ENCODE measurements at regions not wholly inside any gene's neighbourhood (a gene's known extent, or its start where the extent isn't known, plus 50 kb on each side); places are given as distances from the start of the nearest gene placed in this dataset.
"Not testable (repeated sequence)": the region's sequence is repeated elsewhere in the genome, so short reads cannot be mapped to it uniquely, and the experiment has no call there.

GRCh38 chr2:190005513-190005912 lies 57.0 kb downstream of the MSTN start:
- no peak for DNase-seq

- no peak for DNase-seq
These were observed 62.9 kb downstream of the MSTN start for GRCh38 chr2:189999661-190000060.

DNA sequence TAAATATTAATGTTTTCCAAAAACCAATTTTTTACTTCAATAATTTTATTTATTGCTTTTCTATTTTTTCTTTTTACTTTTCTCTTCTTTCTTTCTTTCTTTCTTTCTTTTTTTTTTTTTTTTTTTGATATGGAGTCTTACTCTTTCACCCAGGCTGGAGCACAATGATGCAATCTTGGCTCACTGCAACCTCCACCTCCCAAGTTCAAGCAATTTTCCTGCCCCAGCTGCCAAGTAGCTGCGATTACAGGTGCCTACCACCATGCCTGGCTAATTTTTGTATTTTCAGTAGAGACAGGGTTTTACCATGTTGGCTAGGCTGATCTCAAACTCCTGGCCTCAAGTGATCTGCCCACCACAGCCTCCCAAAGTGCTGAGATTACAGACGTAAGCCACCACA lies 63.9 kb downstream of the MSTN start:
- not testable (repeated sequence) for DNase-seq

- DNase-seq = no peak
These were observed 65.5 kb downstream of the MSTN start for GRCh38 chr2:189997016-189997415.

- DNase-seq = no peak
These were observed 66.8 kb downstream of the MSTN start for GRCh38 chr2:189995679-189996078.

DNA sequence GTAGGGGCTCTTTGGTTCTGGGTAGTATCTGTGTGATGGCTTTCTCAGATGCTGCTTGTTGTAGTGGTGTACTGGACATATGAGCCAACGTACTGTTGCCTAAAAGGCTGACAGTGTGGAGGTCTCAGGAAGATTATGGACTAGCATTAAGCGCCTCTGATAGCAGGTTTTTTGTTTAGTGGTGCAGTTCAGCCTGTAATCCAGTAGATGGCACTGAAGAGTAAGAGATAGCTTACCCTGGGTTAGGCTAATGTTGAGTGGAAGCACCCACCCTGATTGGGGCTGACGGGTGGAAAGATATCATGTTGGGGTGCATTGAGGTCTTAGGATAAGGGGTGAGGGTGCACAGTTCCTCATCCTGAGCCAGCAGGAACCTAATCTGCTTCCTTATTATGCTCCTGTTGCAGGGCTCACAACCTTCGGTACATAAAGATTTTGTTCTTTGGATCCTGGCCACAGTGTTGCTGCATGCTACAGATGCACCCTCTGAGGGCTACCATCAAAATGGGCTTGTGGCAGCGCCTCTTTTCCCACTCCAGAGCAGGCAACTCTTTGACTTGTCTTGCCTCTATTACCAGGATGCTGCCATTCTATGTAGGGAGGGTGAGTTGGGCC lies 79.6 kb downstream of the MSTN start:
- peak; percentile 1 to 18 for DNase-seq

DNA sequence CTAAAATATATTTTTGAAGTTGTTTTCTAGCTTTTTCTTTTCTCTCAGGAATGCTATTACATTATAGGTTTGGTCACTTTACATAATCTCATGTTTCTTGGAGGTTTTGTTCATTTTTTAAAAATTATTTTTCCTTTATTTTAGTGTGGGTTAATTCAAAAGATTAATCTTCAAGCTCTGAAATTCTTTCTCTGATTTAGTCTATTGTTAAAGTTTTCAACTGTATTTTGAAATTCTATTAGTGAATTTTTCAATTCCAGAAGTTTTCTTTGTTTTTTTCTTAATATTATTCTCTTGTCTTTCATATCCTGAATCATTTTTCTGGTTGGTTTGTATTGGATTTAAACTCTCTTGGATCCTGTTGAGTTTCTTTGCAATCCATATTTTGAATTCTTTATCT lies 80.4 kb downstream of the MSTN start:
- DNase-seq = no peak

GRCh38 chr2:189976488-189976887 lies 86.0 kb downstream of the MSTN start:
- DNase-seq = not testable (repeated sequence)

GRCh38 chr2:189960346-189960745 lies 102.2 kb downstream of the MSTN start:
- DNase-seq = no peak

DNA sequence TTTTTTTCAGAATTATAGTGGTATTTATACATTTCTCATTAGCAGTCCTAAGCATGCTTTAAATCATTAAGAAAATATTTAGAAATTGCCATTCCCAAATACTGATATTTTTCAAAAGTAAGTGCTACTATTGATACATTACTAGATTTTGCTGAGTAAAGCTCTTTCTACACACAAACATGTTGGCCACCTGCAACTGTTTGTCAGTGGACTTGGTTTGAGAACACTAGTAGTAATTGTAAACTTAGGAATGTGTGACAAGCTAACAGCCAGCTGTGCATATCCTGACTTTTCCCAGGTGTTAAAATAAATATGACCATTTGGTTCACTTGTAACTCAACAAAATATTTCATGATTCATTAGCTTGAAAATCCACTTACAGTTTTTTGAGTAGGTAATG lies 103.1 kb downstream of the MSTN start:
- no peak for DNase-seq

DNA sequence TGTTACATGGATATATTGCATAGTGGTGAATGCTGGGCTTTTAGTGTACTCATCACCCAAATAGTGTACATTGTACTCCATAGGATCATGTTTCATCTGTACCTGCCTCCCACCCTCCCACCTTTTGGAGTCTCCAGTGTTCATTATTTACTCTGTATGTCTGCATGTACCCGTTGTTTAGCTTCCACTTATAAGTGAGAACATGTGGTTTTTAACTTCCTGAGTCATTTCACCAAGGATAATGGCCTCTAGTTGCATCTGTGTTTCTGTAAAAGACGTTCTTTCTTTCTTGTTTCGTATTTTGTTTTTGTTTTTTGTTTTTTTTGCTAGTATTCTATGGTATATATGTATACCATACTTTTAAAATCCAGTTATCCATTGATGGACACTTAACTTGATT lies 107.5 kb downstream of the MSTN start:
- no peak for DNase-seq

- DNase-seq = no peak
These were observed 109.9 kb downstream of the MSTN start for GRCh38 chr2:189952536-189953109.

GRCh38 chr2:189951791-189952535 lies 110.6 kb downstream of the MSTN start:
- DNase-seq = no peak

DNA sequence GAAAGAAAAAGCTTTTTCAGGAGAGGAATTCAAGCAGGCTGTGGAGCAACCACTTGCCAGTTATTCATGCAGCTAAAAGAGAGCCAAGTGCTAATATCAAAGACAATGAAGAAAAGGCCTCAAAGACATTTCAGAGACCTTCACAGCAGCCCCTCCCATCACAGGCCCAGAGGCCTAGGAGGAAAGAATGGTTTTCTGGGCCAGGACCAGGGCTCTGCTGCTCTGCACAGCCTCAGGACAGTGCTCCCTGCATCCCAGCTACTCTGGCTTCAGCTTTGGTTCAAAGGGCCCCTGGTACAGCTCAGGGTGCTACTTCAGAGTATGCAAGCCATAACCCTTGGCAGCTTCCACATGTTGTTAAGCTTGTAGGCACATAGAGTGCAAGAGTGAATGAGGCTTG lies 119.5 kb downstream of the MSTN start:
- no peak for DNase-seq

GRCh38 chr2:189940913-189941312 lies 121.6 kb downstream of the MSTN start:
- no peak for DNase-seq

- DNase-seq = no peak
These were observed 124.8 kb downstream of the MSTN start for GRCh38 chr2:189937691-189938090.

- no peak for DNase-seq
These were observed 128.6 kb downstream of the MSTN start for GRCh38 chr2:189933911-189934399.

GRCh38 chr2:189933041-189933440 lies 129.5 kb downstream of the MSTN start:
- no peak for DNase-seq

DNA sequence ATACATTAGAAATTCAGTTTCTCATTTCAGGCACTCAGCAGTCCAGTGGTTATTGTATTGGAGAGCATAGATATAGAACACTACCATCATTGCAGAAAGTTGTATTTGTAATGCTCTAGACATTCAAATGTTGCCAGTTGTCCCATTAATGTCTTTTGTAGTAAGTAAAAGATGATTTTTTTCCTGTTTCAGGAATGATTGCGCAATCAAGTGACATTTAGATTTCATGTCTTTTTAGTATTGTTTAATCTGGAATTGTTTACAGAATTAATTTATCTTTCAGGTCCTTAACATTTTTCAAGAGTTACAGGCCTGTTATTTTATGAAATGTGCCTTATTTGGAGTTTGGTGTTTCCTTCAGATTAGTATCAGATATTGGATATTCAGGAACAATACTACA lies 134.7 kb downstream of the MSTN start:
- no peak for DNase-seq

Measured in AML-193 (cell line).